GM12878 (cell line): ENCODE measurements at regions not wholly inside any gene's neighbourhood (a gene's known extent, or its start where the extent isn't known, plus 50 kb on each side); places are given as distances from the start of the nearest gene placed in this dataset.

Experiments
- CBX3 ChIP-seq: fragments of 200-600 bp; sonication (generic); IDR thresholded peaks from 2 replicates; pipeline ENCODE4 v1.6.1; 2016; ENCODE audit warnings: low read depth, borderline replicate concordance
- EED ChIP-seq: sonication (generic); IDR thresholded peaks from 2 replicates; pipeline ENCODE4 v1.6.1; 2016; ENCODE audit warnings: antibody characterized with exemption, low read depth
- EZH2 ChIP-seq: IDR thresholded peaks from 2 replicates; pipeline ENCODE4 v1.6.1; 2012; ENCODE audit warnings: low read depth, mild to moderate bottlenecking, control low read depth, inconsistent platforms, low read length, borderline replicate concordance; ENCODE audit not compliant: control insufficient read depth
- JUNB ChIP-seq: IDR thresholded peaks from 2 replicates; pipeline ENCODE4 v1.6.1; 2016; ENCODE audit warnings: antibody characterized with exemption, mild to moderate bottlenecking
- NFYB ChIP-seq: IDR thresholded peaks from 2 replicates; pipeline ENCODE4 v1.6.1; 2011; ENCODE audit warnings: low read depth, mild to moderate bottlenecking, low read length, improper control_type of control experiment, moderate library complexity; ENCODE audit not compliant: insufficient read depth
- POLR2A ChIP-seq: IDR thresholded peaks from 2 replicates; pipeline ENCODE4 v1.6.1; 2011; ENCODE audit warnings: low read depth, mild to moderate bottlenecking, low read length
- TCF12 ChIP-seq: IDR thresholded peaks from 2 replicates; pipeline ENCODE4 v1.6.1; 2011; ENCODE audit warnings: low read depth, mild to moderate bottlenecking, low read length
- TCF3 ChIP-seq: IDR thresholded peaks from 2 replicates; pipeline ENCODE4 v1.6.1; 2012; ENCODE audit warnings: low read depth, mild to moderate bottlenecking, low read length, borderline replicate concordance; ENCODE audit not compliant: insufficient read depth
- ZNF384 ChIP-seq: IDR thresholded peaks from 2 replicates; pipeline ENCODE4 v1.6.1; 2012; ENCODE audit warnings: low read depth, mild to moderate bottlenecking, low read length, improper control_type of control experiment, borderline replicate concordance
- TF ChIP-seq, protein P1 (sequence below), 3 experiments: IDR thresholded peaks in 2 of 3; conservative IDR thresholded peaks in 1 of 3; 2 replicates each; pipeline ENCODE4 v1.5.1; 2011; ENCODE audit warnings: low read depth in 3 of 3, low read length in 3 of 3, mild to moderate bottlenecking in 3 of 3, control low read depth in 2 of 3, moderate library complexity in 2 of 3, inconsistent platforms in 1 of 3, mixed read lengths in 1 of 3; ENCODE audit not compliant: control insufficient read depth in 2 of 3, insufficient read depth in 1 of 3; ENCODE audit errors: extremely low read depth in 1 of 3

GRCh38 chr10:105351187-105351586, 710.1 kb downstream of the SORCS3 start:
- TF ChIP-seq ZNF384 = no peak
- TF ChIP-seq POLR2A = no peak
- no peak for TF ChIP-seq TCF12
- no peak for TF ChIP-seq CBX3
- no peak for TF ChIP-seq EED
- TF ChIP-seq JUNB = no peak
- no peak for TF ChIP-seq TCF3
- TF ChIP-seq, protein P1, sequence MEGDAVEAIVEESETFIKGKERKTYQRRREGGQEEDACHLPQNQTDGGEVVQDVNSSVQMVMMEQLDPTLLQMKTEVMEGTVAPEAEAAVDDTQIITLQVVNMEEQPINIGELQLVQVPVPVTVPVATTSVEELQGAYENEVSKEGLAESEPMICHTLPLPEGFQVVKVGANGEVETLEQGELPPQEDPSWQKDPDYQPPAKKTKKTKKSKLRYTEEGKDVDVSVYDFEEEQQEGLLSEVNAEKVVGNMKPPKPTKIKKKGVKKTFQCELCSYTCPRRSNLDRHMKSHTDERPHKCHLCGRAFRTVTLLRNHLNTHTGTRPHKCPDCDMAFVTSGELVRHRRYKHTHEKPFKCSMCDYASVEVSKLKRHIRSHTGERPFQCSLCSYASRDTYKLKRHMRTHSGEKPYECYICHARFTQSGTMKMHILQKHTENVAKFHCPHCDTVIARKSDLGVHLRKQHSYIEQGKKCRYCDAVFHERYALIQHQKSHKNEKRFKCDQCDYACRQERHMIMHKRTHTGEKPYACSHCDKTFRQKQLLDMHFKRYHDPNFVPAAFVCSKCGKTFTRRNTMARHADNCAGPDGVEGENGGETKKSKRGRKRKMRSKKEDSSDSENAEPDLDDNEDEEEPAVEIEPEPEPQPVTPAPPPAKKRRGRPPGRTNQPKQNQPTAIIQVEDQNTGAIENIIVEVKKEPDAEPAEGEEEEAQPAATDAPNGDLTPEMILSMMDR (IDR thresholded peaks at IDR 0.05 in 2 of 3, conservative IDR thresholded peaks at IDR 0.05 in 1 of 3; ENCODE audit: control insufficient read depth in 2 of 3, extremely low read depth in 1 of 3, insufficient read depth in 1 of 3, low read depth in 3 of 3, low read length in 3 of 3) = no peak
- TF ChIP-seq EZH2 = no peak
- no peak for TF ChIP-seq NFYB
